Fibroblast of skin of back (primary cell): ENCODE measurements at regions not wholly inside any gene's neighbourhood (a gene's known extent, or its start where the extent isn't known, plus 50 kb on each side); places are given as distances from the start of the nearest gene placed in this dataset.
A peak's percentile ranks its signal among the peaks of the same experiment; 100 is the strongest.
"Not testable (repeated sequence)": the region's sequence is repeated elsewhere in the genome, so short reads cannot be mapped to it uniquely, and the experiment has no call there.

Experiments used
- DNase-seq: peaks from one replicate; pipeline ENCODE4 v3.0.0-alpha.2; 2013

DNA sequence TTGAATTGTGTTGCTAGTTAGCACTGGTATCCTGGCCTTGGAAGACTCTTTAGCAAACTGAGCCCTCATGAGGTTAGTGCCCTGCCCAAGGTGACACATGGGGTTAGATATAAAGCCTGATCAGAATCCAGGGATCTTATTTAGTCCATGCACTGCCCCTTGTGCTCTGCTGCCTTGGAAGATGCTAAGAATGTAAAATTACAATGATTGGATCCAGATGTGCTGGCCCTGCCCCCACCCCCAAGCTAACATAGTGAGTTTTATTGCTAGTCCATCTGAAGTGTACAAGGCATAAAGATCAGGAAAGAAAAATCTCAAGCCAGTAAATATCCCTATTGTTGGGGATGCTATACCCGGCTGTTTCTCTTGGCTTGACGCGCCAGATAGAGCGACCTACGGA lies 248.1 kb upstream of the C2CD4B start:
- peak; percentile 44 for DNase-seq

DNA sequence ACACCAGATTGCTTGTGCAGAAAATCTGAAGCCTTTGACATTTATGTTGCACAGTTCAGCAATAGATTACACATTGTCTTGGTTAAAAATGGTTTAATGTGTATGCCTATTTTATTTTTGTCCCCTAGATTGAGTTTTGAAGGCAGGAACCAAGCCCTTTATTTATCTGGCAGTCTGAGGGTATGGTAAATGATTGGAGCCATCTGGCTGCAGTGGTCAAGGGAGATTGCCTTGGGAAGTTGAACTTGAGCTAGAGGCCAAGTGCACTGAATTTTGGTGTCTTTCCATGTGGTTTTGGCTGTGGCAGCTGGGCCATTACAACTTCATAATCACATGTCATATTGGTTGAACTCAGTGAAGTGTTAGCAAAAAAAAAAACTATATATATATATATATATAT lies 248.7 kb upstream of the C2CD4B start:
- no peak for DNase-seq

DNA sequence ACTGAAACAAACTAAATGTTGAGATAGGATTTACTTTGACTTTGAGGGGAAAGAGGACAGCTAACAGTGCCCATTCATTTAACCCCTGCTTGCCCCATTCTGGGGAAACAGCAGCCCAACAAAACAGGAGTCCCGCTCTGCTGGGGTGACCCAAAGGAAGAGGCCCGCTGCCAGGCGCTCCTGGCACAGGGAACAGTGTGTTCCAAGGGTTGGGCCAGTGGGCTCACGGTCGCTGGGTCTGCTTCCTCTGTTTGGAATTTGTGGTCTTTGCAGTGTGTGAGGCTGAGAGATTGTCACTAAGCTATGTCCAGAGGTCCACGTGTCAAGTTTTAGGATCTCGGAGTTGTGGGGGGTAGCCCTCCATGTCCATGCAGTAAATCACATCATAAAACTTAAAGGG lies 250.4 kb upstream of the C2CD4B start:
- no peak for DNase-seq

DNA sequence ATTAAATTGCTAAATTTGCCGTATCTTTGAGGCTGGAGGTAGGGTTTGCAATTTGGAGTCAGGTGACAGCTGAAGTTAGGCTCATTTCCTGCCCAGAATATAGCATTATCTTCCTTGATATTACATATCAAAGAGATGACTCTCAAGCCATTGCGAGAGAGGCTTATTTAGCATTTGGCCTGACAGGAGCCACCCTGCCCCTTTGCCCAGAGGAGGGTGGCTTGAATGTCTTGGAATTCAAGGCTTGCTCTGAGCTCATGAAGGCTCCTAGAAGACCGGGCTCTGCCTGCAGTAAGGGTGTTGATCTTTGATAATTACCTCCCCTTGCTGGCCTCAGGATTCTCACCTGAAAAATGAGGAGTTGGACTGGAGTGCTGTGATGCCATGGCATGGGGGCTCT lies 251.4 kb upstream of the C2CD4B start:
- DNase-seq = no peak

DNA sequence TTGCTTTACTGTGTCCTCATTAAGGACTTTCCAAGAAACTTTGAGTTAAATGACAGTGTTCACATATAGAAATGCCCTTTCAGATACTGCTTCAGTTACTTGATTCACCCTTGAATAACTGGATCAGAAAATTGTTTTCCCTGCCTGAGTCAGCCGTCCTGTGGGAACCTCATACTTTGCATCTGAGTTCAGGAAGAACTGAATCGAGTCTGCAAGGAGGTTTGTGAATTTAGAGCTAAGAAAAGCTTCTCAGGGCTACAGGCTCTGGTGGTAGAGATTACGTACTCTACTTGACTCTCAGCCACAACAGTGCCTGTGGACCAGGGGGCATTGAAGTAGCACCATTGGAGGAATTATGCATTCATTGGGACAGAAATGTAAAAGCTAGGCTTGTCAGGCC lies 252.4 kb upstream of the C2CD4B start:
- DNase-seq = peak; percentile 63

- DNase-seq = not testable (repeated sequence)
Observed at GRCh38 chr15:62418496-62418895, 253.4 kb upstream of the C2CD4B start.

- no peak for DNase-seq
Observed at GRCh38 chr15:62419192-62419591, 254.1 kb upstream of the C2CD4B start.

- not testable (repeated sequence) for DNase-seq
Observed at GRCh38 chr15:62420371-62420770, 255.3 kb upstream of the C2CD4B start.

GRCh38 chr15:62421289-62421688 lies 256.2 kb upstream of the C2CD4B start:
- no peak for DNase-seq

DNA sequence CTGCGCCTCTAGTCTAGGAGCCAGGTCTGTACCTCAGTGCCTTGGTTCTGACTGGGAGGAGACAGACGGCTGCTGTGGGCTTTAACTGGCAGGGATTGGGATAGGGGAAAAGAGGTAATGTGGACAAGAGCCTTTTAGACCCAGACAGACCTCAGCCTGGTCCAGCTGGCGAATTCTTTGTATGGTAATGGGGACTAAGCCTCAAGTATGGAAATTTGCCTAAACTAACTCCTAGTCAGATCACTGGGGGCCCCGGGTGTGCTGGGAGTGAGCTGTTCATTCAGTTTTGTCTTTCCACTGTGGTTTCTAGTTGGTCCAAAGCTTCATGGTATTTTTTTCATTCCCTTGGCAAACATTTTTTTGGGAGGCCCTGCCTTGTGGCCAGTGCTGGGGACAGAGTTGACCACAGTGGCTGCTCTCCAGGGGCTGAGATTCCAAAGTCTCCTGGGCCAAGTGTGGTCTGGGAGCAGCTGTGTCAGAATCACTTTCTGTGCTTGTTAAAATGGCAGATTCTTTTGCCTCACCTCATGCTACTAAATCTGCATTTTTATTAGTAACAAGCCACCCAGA lies 261.4 kb upstream of the C2CD4B start:
- peak; percentile 74 for DNase-seq

DNA sequence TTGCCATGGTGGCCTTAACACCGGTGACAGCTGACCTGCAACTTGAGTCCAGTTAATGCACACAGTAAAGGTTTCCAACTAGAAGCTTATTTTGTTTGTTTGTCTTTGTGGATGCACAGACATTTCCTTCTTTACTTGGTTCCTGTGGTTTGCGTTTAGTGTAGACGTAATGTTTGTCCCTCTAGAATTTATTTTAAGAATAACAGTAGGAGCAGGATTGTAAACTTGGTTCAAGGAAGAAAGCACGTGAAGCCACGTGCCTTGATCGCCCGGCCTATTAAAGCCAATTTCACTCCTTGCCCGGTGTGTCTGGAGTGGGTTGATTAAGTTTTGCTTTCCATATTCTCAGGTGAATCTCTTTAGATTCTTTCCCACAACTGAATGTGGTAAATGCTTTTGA lies 263.2 kb upstream of the C2CD4B start:
- no peak for DNase-seq

GRCh38 chr15:62428851-62429598 lies 263.9 kb upstream of the C2CD4B start:
- no peak for DNase-seq

DNA sequence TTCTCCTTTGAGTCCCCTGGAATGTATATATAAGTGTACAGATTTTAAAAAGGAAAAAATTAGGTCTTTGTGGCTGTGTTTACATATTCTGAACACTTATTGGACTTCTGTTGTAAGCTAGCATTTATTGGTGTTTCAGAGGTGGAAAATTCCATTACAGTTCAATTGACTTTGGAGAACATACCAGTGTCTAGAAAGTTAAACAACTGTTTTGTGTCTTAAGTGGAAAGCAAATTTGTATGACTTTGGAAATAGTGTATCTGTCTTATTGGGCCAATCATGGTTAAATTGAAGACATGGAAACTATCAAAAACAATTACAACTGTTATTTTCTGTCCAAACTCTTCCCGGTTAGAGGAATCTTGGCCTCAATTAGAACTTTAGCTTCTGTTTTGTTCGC lies 265.0 kb upstream of the C2CD4B start:
- no peak for DNase-seq

- no peak for DNase-seq
Observed at GRCh38 chr15:62430552-62430951, 265.5 kb upstream of the C2CD4B start.

- DNase-seq = no peak
Observed at GRCh38 chr15:62431008-62431797, 266.1 kb upstream of the C2CD4B start.

DNA sequence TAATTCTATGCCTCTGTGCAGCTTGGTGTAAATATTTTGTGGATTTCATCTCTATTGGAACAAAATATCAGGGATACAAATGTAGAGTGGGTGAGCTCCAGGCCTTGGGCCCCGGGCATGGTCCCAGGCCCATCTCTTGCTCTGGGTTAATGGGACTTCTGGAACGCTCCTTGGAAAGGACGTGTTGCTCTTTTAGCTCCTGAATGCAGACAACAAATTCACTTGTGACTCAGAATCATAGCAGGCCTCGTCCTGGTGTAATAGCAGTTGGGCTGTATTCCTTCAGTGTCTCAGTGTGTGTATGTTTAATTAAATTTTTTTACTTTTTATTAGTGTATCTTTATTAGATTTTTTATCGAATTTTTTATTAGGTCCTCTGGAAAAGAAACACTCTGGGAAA lies 266.7 kb upstream of the C2CD4B start:
- DNase-seq = no peak

- no peak for DNase-seq
Observed at GRCh38 chr15:62432702-62433398, 267.8 kb upstream of the C2CD4B start.

DNA sequence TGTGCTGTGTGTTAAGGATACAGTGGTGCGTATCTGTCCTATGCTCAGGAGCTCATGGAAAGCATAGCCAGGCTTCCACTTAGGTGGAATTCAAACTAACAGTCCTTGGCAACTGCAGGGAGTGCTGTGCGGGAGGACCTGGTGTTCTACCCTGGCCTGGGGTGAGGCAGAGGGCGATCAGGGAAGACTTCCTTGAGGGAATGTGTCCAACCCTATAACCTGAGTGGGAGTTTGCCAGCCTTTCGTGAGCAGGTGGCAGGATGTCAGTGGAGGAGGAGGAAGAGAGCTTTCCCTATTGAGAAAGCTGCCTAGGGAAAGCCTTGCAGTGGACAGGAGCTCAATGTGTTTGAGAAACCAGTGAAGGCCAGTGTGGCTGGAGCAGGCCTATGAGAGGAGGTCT lies 271.1 kb upstream of the C2CD4B start:
- no peak for DNase-seq

GRCh38 chr15:62437753-62438152 lies 272.7 kb upstream of the C2CD4B start:
- DNase-seq = no peak

GRCh38 chr15:62439543-62440016 lies 274.5 kb upstream of the C2CD4B start:
- no peak for DNase-seq

DNA sequence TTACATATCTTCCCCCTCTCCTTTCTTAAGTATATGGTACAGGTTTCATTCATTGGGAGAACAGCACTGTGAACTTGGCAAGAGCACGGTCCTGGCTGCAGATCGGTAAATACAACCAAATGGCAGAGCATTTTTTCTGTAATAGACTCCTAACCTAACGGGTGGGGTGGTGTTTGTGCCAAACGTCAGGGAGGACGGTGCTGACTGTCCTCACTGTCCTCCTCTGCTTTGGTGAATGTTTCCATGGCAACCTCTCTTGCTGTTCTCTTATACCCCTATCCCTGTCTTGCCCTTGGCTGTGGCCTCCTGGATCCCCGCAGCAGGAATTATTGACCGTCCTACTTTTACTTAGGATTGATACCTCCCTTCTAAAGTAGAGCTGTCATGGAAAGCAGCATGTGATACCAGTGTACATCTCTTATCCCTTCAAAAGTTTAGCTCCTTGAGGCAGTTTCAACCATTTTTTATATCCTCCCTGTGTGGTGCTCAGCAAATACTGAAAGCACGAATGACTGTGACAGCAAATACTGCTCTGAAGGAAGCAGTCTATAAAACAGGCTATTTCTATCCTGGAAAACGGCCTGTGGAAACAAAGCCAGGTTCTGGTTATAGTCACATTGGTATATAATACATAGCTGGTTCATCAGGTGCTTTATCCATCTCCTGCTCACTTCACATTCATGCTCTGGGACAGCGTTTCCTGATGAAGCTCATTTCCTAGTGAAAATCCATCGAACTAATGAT lies 275.4 kb upstream of the C2CD4B start:
- DNase-seq = no peak
